GM23248 (cell line): ENCODE measurements at regions not wholly inside any gene's neighbourhood (a gene's known extent, or its start where the extent isn't known, plus 50 kb on each side); places are given as distances from the start of the nearest gene placed in this dataset.
"Not testable (repeated sequence)": the region's sequence is repeated elsewhere in the genome, so short reads cannot be mapped to it uniquely, and the experiment has no call there.

Experiments
- EZH2 ChIP-seq: fragments of 200-600 bp; sonication (generic); IDR thresholded peaks from 2 replicates; pipeline ENCODE4 v1.6.1; 2018; ENCODE audit warnings: antibody characterized with exemption, mild to moderate bottlenecking; ENCODE audit not compliant: insufficient read depth, poor library complexity, severe bottlenecking
- EZH2phosphoT487 ChIP-seq: fragments of 200-600 bp; sonication (generic); IDR thresholded peaks from 2 replicates; pipeline ENCODE4 v1.6.1; 2018; ENCODE audit warnings: antibody characterized with exemption, moderate library complexity, mild to moderate bottlenecking, low read depth; ENCODE audit not compliant: insufficient read depth

GRCh38 chr6:56824431-56824830 lies 130.5 kb upstream of the BEND6 start:
- TF ChIP-seq EZH2, EZH2phosphoT487: not testable (repeated sequence)
